ENCODE measurements at regions not wholly inside any gene's neighbourhood (a gene's known extent, or its start where the extent isn't known, plus 50 kb on each side); places are given as distances from the start of the nearest gene placed in this dataset.

- H4K20me1 ChIP-seq (ENCODE audit: insufficient read depth, low read length), result no peaks in the 10 kb centered on the region
- H3K27ac ChIP-seq (ENCODE audit: low read depth in 1 of 2, low read length in 2 of 2), result no peak overlapping the region
- no peak overlapping the region for H3K4me3 ChIP-seq (replicated peaks in 1 of 3; ENCODE audit: low read depth in 2 of 3, low read length in 3 of 3)
- H3K4me1 Mint-ChIP-seq, result peaks cover 38% of the 10 kb centered on the region
- H3K4me2 ChIP-seq (replicated peaks; ENCODE audit: extremely low read depth, low read length, poor library complexity, severe bottlenecking), result no peak overlapping the region
- H3K4me3 Mint-ChIP-seq, result no peak overlapping the region
- peaks cover 31 to 43% of the 10 kb centered on the region in 2 donors for H3K4me1 ChIP-seq (ENCODE audit: control insufficient read depth in 1 of 2, insufficient read depth in 2 of 2, low read length in 2 of 2)
- intact Hi-C loops (cut with micrococcal nuclease), result loop anchor here in 1 of 2 donors (10.0 kb wide), 1 partner anchor 69 kb away; no protein-coding TSS in a partner anchor
- no peak for TF ChIP-seq CTCF (IDR thresholded peaks at IDR 0.05)
- no peaks in the 10 kb centered on the region for H3K9me3 Mint-ChIP-seq
- no peak overlapping the region for H3K27ac Mint-ChIP-seq
- no peak overlapping the region for H2AFZ ChIP-seq (ENCODE audit: insufficient read depth, low read depth, low read length, poor library complexity, severe bottlenecking)
- H3K9me3 ChIP-seq (replicated peaks in 1 of 2; ENCODE audit: control insufficient read depth in 1 of 2, insufficient read depth in 1 of 2, low read length in 2 of 2), result no peaks in the 10 kb centered on the region
- no peak overlapping the region for H3K9ac ChIP-seq (ENCODE audit: insufficient read depth, low read length, poor library complexity, severe bottlenecking)
- H3K27me3 Mint-ChIP-seq (ENCODE audit: low read depth in 3 of 3), result peaks cover 2 to 4% (median 3%) of the 10 kb centered on the region in 3 donors
- H3K36me3 Mint-ChIP-seq, result no peaks in the 10 kb centered on the region
- 76% methylated on average over 2 of the region's 5 CpGs for WGBS (ENCODE audit: insufficient coverage)
- H3K36me3 ChIP-seq (replicated peaks in 1 of 2; ENCODE audit: control insufficient read depth in 1 of 2, insufficient read depth in 2 of 2, low read length in 2 of 2), result no peaks in the 10 kb centered on the region
- DNase-seq, result peak in 1 of 3 donors; percentile 23
- H3K79me2 ChIP-seq (ENCODE audit: insufficient read depth, low read length), result no peaks in the 10 kb centered on the region
- no peaks in the 10 kb centered on the region for H3K27me3 ChIP-seq (ENCODE audit: control insufficient read depth in 2 of 2, insufficient read depth in 2 of 2, low read length in 2 of 2)
Measured at GRCh38 chr6:6815732-6816131, 227.2 kb downstream of the LY86 start.

GRCh38 chr6:6816716-6817115 lies 228.2 kb downstream of the LY86 start:
- H3K79me2 ChIP-seq (ENCODE audit: insufficient read depth, low read length), result no peaks in the 10 kb centered on the region
- DNase-seq, result peak in 2 of 3 donors; percentile 23 to 61
- Mint-ChIP-seq H3K4me3 (no peak overlapping the region), H3K9me3 (no peaks in the 10 kb centered on the region), H3K27ac (no peak overlapping the region), H3K27me3 (ENCODE audit: low read depth in 3 of 3) (peaks cover 3 to 8% (median 4%) of the 10 kb centered on the region in 3 donors), H3K4me1 (peaks cover 28% of the 10 kb centered on the region), H3K36me3 (no peaks in the 10 kb centered on the region)
- no peak for TF ChIP-seq CTCF (IDR thresholded peaks at IDR 0.05)
- H3K9me3 ChIP-seq (replicated peaks in 1 of 2; ENCODE audit: control insufficient read depth in 1 of 2, insufficient read depth in 1 of 2, low read length in 2 of 2), result no peaks in the 10 kb centered on the region
- no peak overlapping the region for H3K27ac ChIP-seq (ENCODE audit: low read depth in 1 of 2, low read length in 2 of 2)
- peaks cover 22 to 33% of the 10 kb centered on the region in 2 donors for H3K4me1 ChIP-seq (ENCODE audit: control insufficient read depth in 1 of 2, insufficient read depth in 2 of 2, low read length in 2 of 2)
- no peak overlapping the region for H3K9ac ChIP-seq (ENCODE audit: insufficient read depth, low read length, poor library complexity, severe bottlenecking)
- H3K4me3 ChIP-seq (replicated peaks in 1 of 3; ENCODE audit: low read depth in 2 of 3, low read length in 3 of 3), result no peak overlapping the region
- no peak overlapping the region for H2AFZ ChIP-seq (ENCODE audit: insufficient read depth, low read depth, low read length, poor library complexity, severe bottlenecking)
- intact Hi-C loops (cut with micrococcal nuclease), result loop anchor here in 1 of 2 donors (10.0 kb wide), 1 partner anchor 68 kb away; no protein-coding TSS in a partner anchor
- H3K27me3 ChIP-seq (ENCODE audit: control insufficient read depth in 2 of 2, insufficient read depth in 2 of 2, low read length in 2 of 2), result no peaks in the 10 kb centered on the region
- no peak overlapping the region for H3K4me2 ChIP-seq (replicated peaks; ENCODE audit: extremely low read depth, low read length, poor library complexity, severe bottlenecking)
- H4K20me1 ChIP-seq (ENCODE audit: insufficient read depth, low read length), result no peaks in the 10 kb centered on the region
- H3K36me3 ChIP-seq (replicated peaks in 1 of 2; ENCODE audit: control insufficient read depth in 1 of 2, insufficient read depth in 2 of 2, low read length in 2 of 2), result no peaks in the 10 kb centered on the region
- no CpG with 5 or more reads among the region's 7 CpGs for WGBS (ENCODE audit: insufficient coverage)

Data from CD14-positive monocyte (primary cell).